GM18502 (cell line): ENCODE measurements at regions not wholly inside any gene's neighbourhood (a gene's known extent, or its start where the extent isn't known, plus 50 kb on each side); places are given as distances from the start of the nearest gene placed in this dataset.

ENCODE experiments used
- ATAC-seq: cut with Tn5 transposase; IDR thresholded peaks from one replicate; pipeline ENCODE4 v1.9.1; 2021; ENCODE audit warnings: mild to moderate bottlenecking; ENCODE audit not compliant: unreplicated experiment, poor library complexity

DNA sequence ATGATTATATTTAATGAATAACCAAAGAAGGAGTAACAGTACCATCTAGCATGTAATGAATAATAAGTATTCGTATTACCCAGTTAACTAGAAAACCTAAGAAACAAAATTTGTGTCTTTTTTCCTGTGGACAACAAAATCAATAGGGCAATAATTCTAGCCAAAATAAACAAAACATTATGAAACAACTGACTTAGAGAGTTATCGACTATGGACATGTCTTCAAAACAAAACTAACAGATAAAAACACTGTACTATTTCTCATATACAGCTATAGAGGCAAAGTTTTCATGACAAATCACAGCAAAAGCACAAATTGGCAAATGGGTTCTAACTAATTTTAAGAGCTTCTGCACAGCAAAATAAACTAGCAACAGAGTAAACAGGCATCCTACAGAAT lies 224.1 kb downstream of the ALX1 start:
- ATAC-seq, result no peak

DNA sequence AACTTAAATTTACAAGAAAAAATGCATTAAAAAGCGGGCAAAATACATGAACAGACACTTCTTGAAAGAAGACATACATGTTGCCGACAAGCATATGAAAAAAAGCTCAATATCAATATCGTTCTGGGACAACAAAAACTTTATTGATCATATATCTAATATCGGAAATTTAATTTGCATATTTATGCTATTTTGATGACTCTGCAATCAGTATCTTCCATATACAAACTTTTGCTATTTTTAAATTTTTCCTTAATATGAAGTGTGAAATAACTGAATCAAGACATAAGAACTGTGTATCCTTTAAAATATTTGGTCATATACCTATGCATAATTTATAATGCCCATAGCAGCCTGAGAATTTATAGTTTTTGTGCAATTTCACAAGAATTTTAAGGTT lies 224.6 kb downstream of the ALX1 start:
- ATAC-seq, result no peak

DNA sequence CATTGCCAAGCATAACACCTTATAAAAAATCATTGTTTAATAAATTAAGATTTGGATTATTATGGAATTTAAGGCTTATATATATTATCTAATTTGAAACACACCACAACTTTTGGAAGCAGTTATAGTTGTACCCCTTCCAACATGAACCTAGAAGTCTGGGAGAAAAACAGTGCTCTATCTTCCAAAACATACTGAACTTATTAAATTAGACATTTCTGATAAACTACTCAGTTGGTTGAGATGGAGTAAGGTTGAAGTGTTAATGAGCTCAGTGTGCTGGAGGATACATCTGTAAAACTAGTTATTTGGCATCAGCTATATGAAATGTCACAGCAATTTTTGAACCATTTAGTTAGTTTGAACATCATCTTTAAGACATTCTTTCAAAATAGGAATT lies 227.4 kb downstream of the ALX1 start:
- no peak for ATAC-seq

DNA sequence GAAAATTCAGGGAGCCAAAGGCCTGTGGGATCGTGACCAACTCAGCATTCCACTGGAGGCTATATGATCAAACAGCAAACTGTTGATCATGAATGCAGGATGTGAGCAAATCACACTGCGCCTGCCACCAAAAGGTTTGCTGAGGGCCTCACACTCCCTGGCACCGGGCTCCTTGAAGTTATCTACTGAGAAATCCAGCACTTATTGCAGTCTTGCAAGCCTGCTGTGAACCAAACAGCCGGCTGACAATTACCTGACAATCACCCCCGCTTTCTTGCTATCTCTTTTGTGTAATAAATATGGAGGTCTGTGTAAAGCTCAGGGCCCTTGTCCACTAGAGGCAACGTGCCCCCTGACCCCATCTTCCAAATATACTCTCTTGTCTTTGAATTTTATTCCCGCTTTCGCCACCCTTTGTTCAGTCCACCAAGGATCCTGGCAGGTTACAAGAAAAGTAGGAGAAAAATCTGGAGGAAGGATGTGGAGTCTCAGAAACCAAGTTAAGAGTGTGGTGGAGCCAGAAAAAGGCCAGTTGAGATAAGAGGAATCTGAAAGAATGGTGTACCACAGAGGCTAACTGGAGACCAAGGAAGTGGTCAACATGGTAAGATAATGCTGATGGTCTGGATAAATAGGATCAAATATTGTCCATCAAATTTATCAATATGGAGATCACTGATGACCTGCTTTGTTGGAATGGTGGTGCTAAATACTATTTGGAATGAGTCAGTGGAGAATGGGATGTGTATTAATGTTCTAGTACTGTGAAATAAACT lies 229.2 kb downstream of the ALX1 start:
- peak; percentile 20 for ATAC-seq

DNA sequence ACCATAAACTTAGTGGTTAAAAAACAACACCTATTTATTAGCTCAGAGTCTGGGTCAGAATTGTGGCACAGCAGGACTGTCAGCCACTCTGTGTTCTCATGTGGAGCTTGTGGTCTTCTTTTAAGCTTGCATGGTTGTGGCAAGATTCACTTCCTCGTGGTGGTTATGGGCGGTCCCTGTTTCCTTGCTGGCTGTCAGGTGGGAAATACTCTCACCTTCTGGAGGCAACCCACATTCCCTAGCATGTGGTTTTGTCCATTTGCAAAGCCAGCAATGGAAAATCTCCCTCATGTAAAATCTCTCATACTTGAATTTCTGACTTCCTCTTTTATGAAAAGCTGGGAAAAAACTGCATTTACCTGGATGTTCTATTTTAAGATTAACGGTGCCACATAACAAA lies 229.8 kb downstream of the ALX1 start:
- peak; percentile 97 for ATAC-seq

DNA sequence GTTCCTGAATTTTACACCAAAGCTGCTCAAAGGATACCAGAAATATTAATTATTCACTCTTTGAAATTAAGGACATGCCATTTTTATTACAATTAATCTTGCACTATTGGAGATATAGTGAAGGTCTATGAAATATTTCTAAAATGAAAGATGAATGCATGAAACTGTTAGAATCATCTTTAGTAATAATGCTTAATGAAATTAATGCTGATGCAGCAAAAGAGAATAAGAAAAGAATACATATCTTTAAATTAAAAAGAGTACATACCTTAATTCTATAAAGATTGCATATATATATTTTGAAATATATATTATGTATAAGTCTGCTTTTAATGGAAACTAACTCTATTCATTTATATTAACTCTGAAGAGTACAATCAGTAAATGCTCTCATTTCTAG lies 236.0 kb downstream of the ALX1 start:
- ATAC-seq, result no peak

DNA sequence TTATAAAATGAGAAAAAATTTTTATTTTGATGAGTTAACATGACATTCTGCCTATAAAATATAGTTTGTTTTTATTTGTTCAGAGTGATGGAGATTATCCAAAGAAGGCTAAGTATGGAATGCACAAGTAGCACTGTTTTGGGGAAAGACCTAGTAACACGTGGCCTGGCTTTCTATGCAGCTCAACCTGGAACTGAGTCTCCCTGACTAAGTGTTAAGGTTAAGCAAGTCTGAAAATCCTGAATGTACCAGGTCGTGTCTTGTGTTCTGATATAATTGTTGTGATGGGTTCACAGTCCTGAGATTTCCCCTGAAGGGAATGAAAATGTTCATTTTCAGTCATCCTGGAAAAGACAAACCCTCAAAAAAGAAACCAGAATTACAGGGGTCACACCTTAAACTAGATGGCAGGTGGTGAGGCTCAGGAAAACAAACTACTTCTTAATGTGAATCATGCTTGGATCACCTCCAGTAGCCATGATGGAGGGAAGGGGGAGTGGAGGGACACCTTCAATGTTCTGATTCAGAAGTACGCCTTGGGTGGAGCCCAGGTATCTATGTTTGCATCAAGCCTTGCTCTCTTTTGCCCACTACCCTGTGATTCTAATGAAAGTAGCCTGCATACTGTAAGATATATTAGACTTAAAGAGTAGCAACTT lies 236.8 kb downstream of the ALX1 start:
- no peak for ATAC-seq

DNA sequence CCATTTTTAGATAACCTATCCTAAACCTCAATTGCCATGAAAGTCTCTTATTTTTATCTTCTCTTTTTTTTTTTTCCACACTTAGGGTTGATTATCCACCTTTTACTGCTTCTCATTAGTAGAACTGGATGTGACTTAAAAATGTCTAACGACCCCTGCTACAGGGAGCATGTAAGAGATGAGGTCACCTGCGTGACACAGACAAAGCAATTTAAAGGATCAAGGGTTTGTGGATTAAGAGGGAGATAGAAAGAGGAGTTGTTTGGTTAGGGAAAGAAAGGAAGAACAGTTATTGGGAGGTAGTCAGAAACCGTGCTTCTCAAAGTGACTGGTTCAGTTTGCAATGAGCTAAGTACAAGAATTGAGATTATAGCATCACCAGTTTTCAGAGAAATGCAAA lies 239.1 kb downstream of the ALX1 start:
- no peak for ATAC-seq

DNA sequence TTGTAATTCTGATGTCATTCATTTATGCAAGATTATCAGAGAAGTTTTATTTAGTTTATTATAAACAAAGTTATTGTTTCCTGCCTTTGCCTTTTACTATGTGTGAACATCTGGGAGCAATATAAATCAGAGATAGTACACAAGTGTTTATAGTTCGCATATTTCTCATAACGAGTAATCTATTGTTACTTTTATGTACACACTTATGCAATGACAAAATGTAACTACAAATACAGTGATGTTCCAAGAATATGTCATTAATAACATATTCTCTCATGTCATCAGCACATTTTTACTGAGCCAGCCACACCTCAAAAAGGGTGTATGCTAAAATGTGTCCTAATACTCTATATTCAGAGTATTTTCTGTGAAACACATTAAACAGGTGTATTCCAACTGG lies 243.2 kb downstream of the ALX1 start:
- ATAC-seq, result no peak

DNA sequence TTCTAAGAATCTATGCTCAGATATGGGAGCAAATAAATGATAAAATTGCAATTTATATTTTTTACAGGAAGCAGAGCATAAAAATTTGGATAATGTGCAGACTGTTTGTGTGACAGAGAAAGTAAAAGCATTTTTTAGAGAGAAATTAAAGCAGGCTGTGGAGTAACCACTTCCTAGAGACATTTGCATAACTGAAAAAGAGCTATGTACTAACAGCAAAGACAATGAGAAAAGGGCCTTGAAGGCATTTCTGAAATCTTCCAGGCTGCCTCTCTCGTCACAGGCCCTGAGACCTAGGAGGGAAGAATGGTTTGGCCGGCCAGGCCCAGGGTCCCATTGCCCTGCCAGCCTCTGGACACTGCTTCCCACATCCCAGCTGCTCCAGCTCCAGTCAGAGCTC lies 247.2 kb downstream of the ALX1 start:
- ATAC-seq, result peak; percentile 82

DNA sequence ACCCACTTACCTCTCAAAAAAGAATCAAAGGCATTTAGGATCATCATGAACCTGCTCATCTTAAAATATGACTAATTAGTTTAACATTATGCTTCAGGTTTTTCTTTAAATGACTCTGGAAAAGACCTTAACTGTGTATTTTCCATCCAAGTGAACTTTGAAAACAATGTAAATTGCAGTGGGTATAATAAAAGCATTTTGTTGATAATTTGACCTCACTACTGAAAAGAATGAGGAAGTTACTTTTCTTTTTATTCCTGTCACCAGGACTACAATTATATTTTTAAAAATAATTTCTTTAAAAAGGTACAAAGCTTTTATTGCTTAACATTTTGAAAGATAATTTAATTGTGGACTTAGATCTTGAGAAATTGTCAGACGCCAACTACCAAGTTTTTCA lies 249.9 kb downstream of the ALX1 start:
- ATAC-seq, result no peak

DNA sequence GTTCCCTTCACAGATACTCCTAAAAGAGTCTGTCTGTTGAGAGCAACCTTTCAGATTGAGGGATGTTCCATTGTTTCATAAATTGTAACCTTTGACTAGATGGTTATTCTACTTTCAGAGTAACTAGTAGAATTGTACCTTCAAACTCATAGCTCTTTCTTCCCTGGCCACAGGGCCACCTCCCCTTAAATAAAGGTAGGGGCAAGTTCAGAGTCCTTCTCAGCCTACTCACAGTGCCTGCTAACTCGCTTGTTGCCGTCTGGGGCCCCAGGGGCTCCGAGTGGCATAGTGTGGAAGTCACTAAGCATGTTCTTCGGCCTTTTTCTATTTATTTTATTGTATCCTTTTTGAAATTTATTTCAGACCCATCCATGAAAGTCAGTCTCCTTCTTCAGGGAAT lies 250.4 kb downstream of the ALX1 start:
- no peak for ATAC-seq

DNA sequence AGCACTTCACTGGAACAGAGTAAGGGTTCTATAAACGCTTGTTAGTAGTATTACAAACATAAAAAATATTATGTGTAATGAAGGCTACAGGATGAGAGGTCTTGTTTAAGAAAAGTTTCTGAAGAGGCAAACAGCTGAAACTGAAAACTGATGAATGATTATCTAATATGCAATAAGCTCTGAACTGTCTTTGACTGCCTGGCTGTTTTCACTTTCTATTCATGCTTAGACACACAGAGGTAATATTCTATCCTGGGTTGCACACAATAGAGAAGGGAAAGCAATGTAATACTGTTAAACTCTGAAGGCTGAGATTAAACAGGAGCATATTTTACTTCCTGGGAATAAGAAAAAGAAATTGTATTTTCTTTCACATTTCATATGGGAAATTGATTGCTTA lies 251.3 kb downstream of the ALX1 start:
- ATAC-seq, result peak; percentile 86

DNA sequence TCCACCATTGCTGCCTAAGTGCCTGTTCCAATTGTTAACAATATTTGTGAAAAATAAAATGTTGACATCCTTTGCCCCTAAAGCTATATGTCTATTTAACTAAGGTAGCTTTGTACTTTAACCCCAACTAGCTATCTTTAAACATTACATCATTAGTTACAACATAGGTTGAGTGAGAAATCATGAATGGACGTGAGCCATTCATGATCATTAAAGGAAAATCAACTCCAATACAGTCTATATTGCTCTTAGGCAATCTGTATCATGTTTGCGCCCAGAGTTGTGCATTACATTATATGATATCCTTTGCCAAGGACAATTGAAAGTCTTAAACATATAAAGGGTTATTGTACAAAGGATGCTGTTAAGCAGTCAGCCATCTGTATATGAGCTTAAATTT lies 269.6 kb downstream of the ALX1 start:
- no peak for ATAC-seq

DNA sequence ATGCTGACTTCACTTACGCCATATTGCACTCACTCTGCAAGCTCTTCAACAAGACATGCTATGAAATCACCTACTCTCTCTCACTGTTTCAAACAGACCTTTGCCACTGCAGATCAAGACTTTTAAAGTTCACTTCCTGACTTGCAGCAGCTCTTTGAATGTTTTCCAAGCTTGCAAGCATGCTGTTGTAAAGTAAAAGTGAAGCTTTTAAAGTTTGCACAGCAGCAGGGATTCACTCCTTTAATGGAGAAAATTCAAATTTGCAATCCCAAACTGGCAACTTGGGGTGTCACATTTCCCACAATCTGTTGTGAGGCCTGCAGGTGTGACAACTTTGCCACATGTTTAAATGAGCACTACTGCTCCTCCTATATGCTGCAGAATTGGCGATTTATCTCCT lies 270.9 kb downstream of the ALX1 start:
- ATAC-seq, result no peak

DNA sequence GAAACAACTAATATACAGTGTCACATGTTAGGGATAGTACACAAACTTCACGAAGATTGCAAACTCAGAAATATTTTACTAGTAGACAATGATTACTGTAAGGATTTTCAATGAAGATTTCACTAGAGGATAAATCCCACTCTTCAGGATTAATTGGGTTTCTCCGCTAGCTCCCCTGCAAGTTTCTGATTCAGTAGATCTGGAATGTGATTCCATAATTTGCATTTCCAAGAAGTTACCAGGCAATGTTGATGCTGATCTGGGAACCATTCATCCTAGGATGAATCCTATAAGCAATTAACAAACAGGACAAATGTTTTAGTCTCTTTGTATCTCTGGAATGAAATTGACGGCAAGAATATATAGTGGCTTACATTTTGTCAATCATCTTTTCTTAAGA lies 272.4 kb downstream of the ALX1 start:
- ATAC-seq, result no peak

DNA sequence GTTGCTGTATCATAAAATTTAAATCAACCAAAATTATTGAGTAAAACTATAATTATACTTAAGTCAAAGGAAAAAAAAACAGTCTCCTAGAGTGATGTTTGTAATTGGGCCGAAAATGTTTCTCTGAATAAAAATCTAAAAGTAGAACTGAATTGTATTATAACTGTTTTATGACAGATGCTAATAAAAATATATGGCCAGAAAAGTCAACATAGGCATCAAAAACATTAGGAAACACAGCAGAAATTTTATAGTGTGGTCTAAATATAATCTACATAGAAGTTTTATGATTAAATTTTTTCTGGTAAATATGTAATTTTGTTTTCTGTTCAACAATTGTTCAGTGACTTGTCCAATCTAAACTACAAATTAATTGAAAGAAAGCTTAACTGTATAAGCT lies 277.8 kb downstream of the ALX1 start:
- no peak for ATAC-seq

DNA sequence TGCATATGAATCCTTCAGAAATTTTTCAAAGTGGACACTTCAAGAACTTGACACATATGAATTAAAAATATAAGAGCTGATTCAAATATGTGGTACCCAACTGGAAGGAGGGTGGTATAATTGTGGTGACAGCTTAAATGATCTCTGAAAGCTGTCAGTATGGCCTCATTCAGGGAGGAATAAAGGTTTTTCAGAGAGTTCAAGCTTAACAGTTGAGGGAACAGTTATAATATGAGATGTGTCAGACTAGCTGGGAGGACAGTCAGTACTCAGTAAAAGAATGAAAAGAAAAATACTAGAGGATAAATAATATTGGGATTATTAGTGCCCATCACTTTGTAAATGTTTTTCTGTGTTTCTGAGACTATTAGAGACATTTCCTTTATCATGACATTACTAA lies 277.5 kb downstream of the RASSF9 start:
- no peak for ATAC-seq

DNA sequence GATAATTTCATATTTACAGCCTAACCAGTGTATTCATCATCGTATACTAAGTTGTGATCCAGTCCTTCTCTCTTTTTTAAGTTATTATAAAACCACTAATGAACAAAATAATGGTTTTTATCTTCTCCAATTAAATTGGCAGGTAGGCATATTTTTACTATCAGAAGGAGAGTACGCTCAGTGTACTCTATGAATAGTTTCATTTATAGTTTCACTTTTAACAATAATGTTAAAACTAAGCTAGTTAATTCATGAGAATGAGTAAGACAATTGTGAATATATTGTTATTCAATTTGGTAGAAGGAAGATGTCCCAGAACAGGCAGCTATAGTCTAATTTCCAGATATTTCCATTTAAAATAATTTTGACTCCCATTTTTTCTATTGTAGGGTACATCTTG lies 277.1 kb downstream of the RASSF9 start:
- ATAC-seq, result no peak

DNA sequence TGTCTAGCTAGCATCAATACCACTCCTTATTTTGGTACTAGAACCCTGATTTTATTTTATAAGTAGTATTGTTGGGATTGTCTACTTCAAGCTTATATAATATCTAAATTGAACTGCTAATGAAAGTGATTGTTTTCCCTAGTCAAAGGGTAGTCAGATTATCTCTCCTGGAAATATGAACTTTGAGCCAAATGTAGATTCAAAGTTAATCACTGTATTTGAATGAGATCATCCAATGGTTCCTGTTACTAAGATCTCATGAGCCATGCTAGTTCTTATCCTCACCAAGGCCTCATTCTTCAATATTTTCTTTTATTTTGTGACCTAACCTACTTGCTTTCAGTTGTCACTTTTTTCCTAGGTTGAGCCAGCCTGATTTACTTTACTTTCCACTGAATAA lies 276.7 kb downstream of the RASSF9 start:
- ATAC-seq, result no peak

DNA sequence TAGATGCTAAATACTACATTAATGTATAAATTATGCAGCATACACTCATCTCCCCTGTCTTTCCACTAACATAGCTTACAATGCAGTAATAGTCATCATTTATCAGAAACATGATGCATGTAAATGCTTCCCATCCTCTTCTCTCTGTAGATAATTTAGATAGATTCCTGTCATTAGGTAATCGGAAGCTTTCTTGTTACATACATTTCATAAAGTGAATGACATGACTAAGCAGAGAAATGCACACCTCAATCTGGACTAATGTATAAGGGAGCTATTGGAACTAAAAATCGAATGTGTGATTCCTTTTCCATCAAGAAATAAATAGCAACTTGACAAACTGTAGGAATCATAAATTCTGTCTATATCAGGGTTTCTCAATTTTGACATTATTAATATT lies 273.4 kb downstream of the RASSF9 start:
- no peak for ATAC-seq

DNA sequence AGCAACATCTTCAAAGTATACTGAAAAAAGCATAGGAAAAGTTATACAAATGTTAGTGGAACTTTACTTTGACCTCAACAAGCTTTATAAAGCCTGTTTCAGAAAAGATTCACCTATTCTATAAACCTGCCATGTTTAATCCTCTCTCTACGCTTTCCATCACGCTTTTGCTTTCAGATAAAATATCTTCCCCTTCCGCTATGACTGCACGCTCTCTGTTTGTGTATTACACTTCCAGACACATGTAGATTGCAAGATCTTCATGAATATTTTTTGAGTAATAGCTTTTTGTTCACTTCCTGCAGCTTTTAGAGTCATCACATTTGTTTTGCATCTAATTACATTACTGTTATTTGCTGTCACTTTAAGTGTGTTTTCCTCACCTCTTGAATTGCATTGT lies 271.4 kb downstream of the RASSF9 start:
- peak; percentile 71 for ATAC-seq
